Tibial artery (tissue), 4 donors: ENCODE measurements at regions not wholly inside any gene's neighbourhood (a gene's known extent, or its start where the extent isn't known, plus 50 kb on each side); places are given as distances from the start of the nearest gene placed in this dataset.

Experiments
- DNase-seq, 2 donors: peaks; one replicate each; pipeline ENCODE4 v3.0.0-alpha.2; 2019
- H3K27ac ChIP-seq, 2 donors: fragments of 200-600 bp; sonication (generic) in 1 of 2; 1 replicate in 1 of 2; 2 replicates in 1 of 2; pipeline ENCODE4 v1.5.1; 2018 to 2019; ENCODE audit warnings: mild to moderate bottlenecking in 1 of 2
- H3K27me3 ChIP-seq, 2 donors: fragments of 200-600 bp; sonication (generic) in 1 of 2; one replicate each; pipeline versions ENCODE4 v1.5.1 to v1.6.0; 2016 to 2019
- H3K36me3 ChIP-seq, 3 donors: fragments of 200-600 bp; sonication (generic) in 2 of 3; one replicate each; pipeline ENCODE4 v1.5.1; 2016 to 2019; ENCODE audit warnings: mild to moderate bottlenecking in 2 of 3
- H3K4me1 ChIP-seq, 4 donors: fragments of 200-600 bp; sonication (generic) in 2 of 4; 1 replicate in 3 of 4; 2 replicates in 1 of 4; pipeline ENCODE4 v1.5.1; 2016 to 2019
- H3K4me3 ChIP-seq, 2 donors: fragments of 200-600 bp; sonication (generic) in 1 of 2; 1 replicate in 1 of 2; 2 replicates in 1 of 2; pipeline ENCODE4 v1.5.1; 2018 to 2019; ENCODE audit warnings: mild to moderate bottlenecking in 2 of 2
- H3K9me3 ChIP-seq, 3 donors: fragments of 200-600 bp; sonication (generic) in 1 of 3; one replicate each; pipeline ENCODE4 v1.5.1; 2016 to 2019
- CTCF ChIP-seq, 2 experiments: fragments of 200-600 bp in 1 of 2; fragments of 450-650 bp in 1 of 2; IDR thresholded peaks; one replicate each; pipeline ENCODE4 v1.5.1; 2017 to 2019; ENCODE audit warnings: antibody characterized with exemption in 2 of 2, mild to moderate bottlenecking in 1 of 2, moderate library complexity in 1 of 2
- intact Hi-C: fragments of 100-400 bp; cut with DNase I; formaldehyde crosslinking; loops from one replicate; pipeline ENCODE4 v1.15.0; 2023; ENCODE audit warnings: low total_unique reads

- TF ChIP-seq CTCF (IDR thresholded peaks at IDR 0.05), result no peak
- H3K4me1 ChIP-seq, result peaks cover 0 to 8% (median 4%) of the 10 kb centered on the region in 4 donors
- H3K27me3 ChIP-seq, result peaks cover 0 to 42% of the 10 kb centered on the region in 2 donors
- H3K4me3 ChIP-seq, result no peak overlapping the region
- H3K9me3 ChIP-seq, result no peaks in the 10 kb centered on the region
- intact Hi-C loops, result no loop called here
- no peaks in the 10 kb centered on the region for H3K36me3 ChIP-seq
- no peak for DNase-seq
- no peak overlapping the region for H3K27ac ChIP-seq
These were observed 196.5 kb downstream of the TFCP2L1 start for GRCh38 chr2:121088251-121089165.

- DNase-seq, result no peak
- Histone ChIP-seq H3K27ac (no peak overlapping the region), H3K4me3 (no peak overlapping the region), H3K27me3 (peaks cover 0 to 35% of the 10 kb centered on the region in 2 donors), H3K9me3 (no peaks in the 10 kb centered on the region), H3K4me1 (peaks cover 0 to 8% (median 4%) of the 10 kb centered on the region in 4 donors), H3K36me3 (no peaks in the 10 kb centered on the region)
- intact Hi-C loops, result no loop called here
- no peak for TF ChIP-seq CTCF (IDR thresholded peaks at IDR 0.05)
These were observed 195.9 kb downstream of the TFCP2L1 start for GRCh38 chr2:121089166-121089510.

GRCh38 chr2:121090088-121090715 lies 194.8 kb downstream of the TFCP2L1 start:
- Histone ChIP-seq H3K9me3 (no peaks in the 10 kb centered on the region), H3K4me3 (no peak overlapping the region), H3K27me3 (peaks cover 0 to 28% of the 10 kb centered on the region in 2 donors), H3K4me1 (peaks cover 0 to 8% (median 4%) of the 10 kb centered on the region in 4 donors), H3K27ac (no peak overlapping the region), H3K36me3 (no peaks in the 10 kb centered on the region)
- no peak for TF ChIP-seq CTCF (IDR thresholded peaks at IDR 0.05)
- peak in 1 of 2 donors; percentile 3 for DNase-seq
- intact Hi-C loops, result no loop called here

- TF ChIP-seq CTCF (IDR thresholded peaks at IDR 0.05), result no peak
- Histone ChIP-seq H3K9me3 (no peaks in the 10 kb centered on the region), H3K4me3 (no peak overlapping the region), H3K27ac (no peak overlapping the region), H3K27me3 (peaks cover 0 to 28% of the 10 kb centered on the region in 2 donors), H3K4me1 (peaks cover 0 to 8% (median 4%) of the 10 kb centered on the region in 4 donors), H3K36me3 (no peaks in the 10 kb centered on the region)
- DNase-seq, result peak in 1 of 2 donors; percentile 11
- intact Hi-C loops, result no loop called here
These were observed 192.9 kb downstream of the TFCP2L1 start for GRCh38 chr2:121092095-121092494.

GRCh38 chr2:121093692-121094091 lies 191.3 kb downstream of the TFCP2L1 start:
- intact Hi-C loops, result no loop called here
- peaks cover 0 to 25% of the 10 kb centered on the region in 2 donors for H3K27me3 ChIP-seq
- no peak overlapping the region for H3K27ac ChIP-seq
- peaks cover 0 to 5% (median 2%) of the 10 kb centered on the region in 4 donors for H3K4me1 ChIP-seq
- no peak overlapping the region for H3K4me3 ChIP-seq
- no peak for TF ChIP-seq CTCF (IDR thresholded peaks at IDR 0.05)
- no peaks in the 10 kb centered on the region for H3K36me3 ChIP-seq
- H3K9me3 ChIP-seq, result no peaks in the 10 kb centered on the region
- no peak for DNase-seq
